Pulmonary artery endothelial cell (primary cell): ENCODE measurements at regions not wholly inside any gene's neighbourhood (a gene's known extent, or its start where the extent isn't known, plus 50 kb on each side); places are given as distances from the start of the nearest gene placed in this dataset.
"Not testable (repeated sequence)": the region's sequence is repeated elsewhere in the genome, so short reads cannot be mapped to it uniquely, and the experiment has no call there.

Experiments
- DNase-seq: peaks from one replicate; pipeline ENCODE4 v3.0.0-alpha.2; 2011; ENCODE audit warnings: low read depth, low spot score

DNA sequence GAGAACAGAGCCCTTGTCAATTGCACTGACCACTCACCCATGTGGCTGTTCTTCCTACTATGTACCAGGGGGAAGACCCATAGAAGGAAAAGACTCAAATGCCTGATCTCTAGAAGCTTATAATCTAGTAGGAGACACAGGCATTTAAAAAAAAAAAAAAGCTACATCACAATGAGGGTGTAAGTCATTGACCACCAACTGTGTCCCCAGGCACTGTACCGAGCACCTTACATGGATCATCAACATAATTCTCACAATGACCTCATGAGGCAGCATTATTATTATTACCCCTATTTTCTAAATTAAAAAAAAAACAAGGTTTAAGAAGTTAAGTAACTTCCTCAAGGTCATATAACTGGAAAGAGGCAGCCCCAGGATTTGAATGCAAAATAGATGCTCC, 247.4 kb downstream of the SHOX2 start:
- no peak for DNase-seq

DNA sequence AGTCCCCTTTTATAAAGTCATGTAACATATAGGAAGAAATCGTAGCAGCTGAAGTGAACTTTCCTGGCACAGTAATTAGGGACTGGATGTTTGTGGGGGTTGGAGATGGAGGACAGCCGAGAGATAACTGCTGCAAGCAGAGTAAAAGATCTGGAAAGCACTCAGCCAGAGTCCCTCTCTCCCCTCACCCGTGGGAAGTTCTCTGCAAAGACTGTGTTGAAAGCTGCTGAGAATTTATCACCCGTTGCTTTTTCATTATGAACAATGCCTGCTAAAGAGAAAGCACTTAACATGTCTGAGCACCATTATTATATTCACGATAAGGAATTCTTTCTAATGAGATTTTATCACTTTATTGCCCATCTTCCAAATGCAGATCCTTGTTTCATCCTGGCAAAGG, 248.8 kb downstream of the SHOX2 start:
- no peak for DNase-seq

DNA sequence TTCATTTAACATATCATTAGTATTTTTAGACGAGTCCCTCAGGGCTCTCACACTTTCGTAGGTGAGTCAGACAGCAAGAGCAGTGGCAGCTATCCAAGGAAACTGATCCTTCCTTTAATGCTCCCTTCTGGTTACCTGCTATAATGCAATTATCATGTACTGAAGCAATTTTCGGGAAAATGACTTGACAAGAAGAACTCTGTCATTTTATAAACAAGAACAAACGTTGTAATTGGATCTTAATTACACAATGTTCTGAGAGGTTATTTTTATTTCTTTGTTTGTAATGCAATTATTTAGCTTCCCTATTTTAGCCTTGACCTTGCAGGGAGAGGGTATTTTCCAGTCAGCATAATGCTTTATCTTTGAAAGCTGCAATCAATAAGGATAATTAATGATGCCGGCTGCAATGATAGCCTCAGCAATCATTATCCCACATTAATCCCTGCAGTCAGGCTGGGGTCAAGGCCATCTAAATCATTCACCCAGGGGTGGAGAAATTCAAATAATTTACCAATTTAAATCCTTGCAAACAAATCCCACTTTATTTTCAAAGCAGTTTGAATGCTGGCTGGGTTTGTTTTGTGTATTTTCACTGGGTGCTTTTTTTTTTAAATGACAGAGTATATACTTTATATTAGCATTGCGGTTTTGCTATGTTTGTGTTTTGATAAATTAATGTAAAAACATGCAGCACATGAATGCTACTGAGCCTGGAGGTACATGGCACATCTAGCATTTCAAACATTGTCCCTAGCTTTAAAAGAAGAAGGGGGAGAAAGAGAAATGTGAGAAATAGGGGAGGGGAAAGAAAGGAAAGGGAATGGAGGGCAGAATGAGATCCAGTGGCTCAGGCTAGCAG, 249.9 kb downstream of the SHOX2 start:
- no peak for DNase-seq

DNA sequence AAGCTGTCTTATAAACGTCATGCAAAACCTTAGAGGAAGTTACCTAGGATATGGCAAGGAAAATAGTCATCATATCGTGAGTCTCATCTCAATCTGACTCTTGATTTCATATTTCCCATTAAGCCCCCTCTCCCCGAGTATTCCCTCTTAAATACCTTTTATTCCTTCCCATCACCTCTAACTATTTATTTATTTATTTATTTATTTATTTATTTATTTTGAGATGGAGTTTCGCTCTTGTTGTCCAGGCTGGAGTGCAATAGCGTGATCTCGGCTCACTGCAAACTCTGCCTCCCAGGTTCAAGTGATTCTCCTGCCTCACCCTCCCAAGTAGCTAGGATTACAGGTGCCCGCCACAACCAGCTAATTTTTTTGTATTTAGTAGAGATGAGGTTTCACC, 260.4 kb downstream of the SHOX2 start:
- not testable (repeated sequence) for DNase-seq

DNA sequence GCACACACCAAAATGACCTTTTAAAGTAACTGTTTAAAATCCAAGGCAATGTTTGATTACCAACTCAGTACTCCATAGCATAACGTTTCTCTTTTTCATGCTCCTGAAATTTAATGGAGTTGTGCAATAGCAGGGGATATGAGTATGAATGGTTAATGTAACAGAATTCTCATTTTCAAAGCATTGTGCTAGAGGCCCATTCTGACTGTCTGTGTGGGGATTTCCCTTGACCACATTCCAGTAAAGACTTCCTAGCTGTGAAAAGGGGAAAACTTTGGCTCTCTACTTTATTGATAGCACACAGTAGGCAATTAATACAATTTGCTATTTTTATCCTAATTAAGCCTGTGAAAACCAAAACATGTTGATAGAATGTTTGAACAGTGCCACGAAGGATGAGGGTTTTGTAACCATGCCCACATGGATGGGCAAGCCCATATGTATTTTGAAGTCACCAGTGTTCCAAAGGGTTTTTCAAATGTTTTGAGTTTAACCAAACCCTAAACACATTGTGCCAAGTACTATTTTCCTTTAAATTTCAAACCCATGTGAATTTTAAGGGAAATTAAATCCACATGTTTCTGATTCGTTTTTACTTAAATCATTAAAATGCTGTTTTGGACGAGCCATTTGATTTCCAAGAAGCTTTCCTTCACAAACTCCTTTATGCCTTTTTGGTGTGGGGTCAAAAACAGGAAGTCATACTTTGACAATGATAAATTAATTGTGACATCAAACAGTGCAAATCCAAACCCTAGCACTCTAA, 261.2 kb downstream of the SHOX2 start:
- DNase-seq, result no peak

DNA sequence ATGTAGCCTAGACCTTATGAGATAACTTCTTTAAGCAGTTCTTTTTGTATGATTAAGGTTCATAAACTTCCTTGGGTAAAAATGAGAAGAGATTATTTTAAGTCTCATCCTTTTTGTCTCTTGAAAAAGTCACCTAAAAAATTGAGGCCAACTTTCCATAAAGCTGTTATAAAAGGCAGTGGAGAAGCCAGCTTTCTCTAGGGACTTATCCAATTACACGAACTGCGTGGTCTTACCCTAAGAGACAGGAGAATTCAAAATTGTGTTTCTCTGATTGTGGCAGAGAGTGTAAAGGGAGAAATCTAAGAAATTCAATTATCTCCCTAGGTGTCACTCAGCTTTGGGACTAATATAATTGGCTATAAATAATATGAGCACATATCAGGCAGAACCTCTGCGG, 262.0 kb downstream of the SHOX2 start:
- no peak for DNase-seq

DNA sequence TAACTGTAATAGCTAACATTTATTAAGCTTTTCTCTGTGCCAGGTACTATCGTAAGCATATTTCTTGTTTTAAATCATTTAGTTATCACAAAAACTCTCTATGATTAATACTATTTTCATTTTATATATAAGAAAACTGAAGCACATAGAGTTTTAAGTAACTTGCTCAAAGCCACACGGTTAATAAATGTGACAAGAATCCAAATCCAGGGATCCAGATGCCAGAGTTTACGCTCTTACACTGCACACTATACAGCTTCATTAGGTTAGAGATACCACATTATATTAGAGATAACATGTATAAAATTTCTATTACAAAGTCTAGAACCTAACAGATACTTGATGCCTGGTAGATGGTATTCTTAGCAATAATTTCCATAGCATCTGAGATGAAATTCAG, 265.2 kb downstream of the SHOX2 start:
- no peak for DNase-seq

DNA sequence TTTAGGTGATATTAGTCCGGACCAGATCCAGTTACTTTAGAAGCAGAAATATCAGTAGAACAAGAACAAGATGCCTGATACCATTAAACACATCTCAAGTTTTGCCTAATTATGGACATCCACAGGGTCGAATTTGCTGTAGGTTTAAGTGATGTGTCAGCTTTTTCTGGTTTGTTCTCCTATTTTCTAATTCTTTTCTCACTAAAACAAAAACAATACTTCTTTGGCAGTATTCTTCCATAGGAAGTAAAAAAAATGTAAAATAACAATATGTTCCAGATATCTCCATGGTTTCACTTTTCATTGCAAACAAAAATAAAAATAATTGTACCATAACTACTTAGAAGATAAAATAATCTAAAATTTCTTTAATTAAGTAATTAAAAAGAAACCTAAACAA, 265.7 kb downstream of the SHOX2 start:
- no peak for DNase-seq

DNA sequence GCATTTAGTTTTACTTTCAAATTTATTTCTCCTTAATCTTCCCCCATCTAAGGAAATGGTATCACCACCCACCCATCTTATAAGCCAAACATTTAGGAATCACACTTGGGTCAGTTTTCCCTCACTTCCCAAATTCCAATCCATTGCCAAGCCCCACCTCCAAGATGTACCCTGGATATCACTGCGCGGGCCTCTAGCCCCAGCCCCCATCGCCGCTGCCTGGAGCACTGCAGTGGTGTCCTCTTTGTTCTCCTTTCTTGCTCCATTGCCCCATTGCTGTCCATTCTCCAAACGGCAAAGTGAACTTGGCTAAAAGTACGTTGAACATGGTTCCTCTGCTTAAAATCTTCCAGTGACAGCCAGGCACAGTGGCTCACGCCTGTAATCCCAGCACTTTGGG, 267.8 kb downstream of the SHOX2 start:
- no peak for DNase-seq

DNA sequence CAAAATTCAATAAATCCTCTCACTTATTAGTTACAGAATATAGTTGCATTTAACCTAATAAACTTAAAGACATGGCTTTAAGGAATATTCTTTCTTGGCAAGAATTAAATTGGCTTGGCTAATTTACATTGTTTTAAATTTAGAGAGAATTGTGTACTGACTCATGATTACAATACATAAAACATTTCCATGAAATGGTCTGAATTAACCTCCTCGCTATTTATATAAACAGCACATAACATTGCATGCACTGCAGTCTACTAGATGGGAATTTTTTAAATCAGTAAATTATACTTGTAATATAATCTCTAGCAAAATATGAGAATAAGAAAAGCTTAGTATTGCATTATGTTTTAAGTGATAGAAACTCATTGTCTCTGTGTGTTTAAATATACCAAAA, 268.9 kb downstream of the SHOX2 start:
- DNase-seq, result no peak

DNA sequence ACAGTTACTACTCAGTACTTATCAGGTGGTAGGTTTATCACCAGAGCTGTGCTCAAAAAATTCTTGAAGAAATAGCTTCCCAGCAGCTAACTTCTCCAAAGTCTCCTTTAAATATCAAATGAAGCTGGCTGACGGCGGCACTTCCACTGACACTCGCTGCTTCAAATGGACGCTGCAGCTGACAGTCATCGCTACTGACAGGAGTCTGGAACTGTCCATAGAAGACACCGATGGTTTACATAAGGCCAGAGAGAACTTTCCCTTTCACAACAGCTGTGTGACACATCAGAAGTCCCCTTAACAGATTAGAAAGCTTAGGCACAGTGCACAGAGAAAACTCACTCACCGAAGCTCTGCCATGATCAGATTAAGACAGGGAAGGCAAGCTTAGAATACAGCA, 270.2 kb downstream of the SHOX2 start:
- no peak for DNase-seq

DNA sequence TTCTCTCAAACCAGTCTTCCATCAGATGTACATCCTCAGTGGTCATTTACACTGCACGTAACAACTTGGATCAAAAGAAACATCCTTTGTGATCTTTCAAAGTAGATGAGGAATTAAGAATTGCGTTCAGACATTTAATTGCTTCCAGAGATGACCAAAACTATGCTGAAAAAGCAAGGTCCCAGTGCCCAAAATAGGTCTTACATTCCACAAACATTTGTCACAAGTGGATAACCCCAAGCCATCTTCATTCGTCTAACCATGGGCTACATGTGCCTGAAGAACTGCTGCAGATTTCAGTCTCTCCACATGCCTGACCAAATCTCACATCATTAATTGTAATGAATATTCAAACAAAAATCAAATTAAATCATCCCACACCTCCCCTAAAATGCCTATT, 273.6 kb downstream of the SHOX2 start:
- no peak for DNase-seq

DNA sequence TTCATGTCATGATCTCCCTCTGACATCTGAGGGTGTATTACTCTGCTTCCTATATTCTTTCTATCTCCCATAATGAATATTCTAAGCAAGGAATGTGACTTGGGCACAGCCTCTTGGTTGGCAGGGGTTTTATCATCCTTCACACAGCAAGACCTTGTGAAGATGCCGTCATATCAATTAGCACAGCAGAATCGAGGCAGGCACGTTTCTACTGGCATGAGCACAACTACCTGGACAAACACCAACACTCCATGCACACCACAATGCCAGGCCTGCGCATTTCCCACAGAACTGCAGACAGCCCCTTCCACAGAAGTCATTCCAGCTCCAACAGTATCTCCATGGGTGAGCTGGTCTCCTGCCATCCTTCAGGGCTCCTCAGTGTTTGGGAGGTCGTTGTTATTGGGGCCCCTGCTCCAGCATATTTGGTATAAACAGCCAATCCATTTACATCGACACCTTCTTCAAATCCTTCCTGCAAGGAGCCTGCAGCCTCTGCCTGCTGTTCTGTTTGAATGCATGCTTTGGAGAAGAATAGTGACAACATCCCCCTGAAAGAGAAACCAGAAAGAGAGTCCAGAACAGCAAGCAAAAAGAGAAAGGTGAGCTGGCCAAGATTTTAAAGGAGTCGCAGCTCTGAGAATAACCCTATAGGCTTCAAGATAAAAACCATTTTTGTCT, 275.5 kb downstream of the SHOX2 start:
- DNase-seq, result no peak

DNA sequence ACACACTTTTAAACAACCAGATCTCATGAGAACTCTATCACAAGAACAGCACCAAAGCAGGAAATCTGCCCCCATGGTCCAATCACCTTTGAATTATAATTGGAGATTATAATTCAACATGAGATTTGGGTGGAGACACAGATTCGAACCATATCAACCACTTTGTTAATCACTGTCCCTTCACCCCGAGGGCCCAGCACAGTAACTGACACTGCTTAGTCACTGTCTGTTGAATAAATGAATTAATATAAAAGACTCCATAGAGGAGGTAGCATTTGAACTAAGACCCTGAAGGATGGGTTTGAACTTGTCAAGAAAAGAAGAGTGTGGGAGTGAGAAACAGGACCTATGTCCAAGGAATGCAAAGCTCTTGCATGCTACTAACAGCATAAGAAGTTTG, 276.4 kb downstream of the SHOX2 start:
- no peak for DNase-seq

DNA sequence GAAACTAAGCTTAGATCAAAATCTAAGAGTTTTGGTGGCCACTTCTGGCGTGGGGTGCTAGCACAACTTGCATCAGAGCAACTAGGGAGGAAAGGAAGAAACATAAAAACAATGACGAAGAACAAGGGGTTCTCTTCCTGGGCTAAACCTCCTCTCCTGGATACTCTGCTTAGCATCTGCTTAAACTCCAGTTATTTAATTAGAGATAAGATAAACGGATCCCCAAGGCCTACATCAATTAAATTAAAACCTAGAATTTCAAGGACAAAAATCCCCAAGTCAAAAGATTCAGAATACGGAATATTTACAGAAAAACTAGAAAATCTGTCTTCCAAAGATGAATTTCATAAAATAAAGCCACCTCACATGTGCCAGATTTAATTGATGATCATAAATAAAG, 281.9 kb downstream of the SHOX2 start:
- DNase-seq, result no peak

DNA sequence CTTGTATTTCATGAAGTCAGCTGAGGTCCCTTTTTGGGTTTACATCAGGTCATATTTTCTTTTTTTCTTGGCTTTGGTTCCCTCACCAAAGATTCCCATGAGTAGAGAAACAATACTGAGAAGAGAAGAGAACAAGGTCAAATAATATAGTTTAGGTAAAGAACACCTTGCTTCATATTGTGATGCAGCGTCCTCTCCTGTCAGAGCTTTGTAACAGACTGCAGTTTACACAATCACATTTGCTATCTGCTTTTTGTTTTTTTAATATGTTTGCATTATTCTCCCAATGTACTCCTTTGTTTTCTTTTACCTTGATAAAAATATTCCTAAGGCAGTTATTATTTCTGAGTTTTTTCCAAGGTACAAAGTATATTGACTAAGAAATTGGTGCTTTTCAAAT, 283.2 kb downstream of the SHOX2 start:
- no peak for DNase-seq

DNA sequence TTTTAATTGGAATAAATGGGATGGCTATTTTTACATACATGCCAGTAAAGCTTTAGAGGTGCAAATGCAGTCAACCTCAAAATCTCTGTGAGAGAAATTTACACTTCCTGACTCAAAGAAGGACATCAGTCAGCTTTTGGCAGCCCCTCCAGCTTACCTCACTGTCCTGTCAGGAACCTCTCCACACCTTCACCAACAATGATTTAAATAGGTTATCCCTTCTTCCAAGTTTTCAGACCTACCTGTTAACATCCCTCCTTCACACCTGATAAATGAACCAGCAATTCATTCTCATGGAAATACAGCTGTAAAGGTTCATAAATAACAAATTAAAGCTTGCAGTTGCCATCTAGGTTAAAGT, 286.1 kb downstream of the SHOX2 start:
- no peak for DNase-seq

DNA sequence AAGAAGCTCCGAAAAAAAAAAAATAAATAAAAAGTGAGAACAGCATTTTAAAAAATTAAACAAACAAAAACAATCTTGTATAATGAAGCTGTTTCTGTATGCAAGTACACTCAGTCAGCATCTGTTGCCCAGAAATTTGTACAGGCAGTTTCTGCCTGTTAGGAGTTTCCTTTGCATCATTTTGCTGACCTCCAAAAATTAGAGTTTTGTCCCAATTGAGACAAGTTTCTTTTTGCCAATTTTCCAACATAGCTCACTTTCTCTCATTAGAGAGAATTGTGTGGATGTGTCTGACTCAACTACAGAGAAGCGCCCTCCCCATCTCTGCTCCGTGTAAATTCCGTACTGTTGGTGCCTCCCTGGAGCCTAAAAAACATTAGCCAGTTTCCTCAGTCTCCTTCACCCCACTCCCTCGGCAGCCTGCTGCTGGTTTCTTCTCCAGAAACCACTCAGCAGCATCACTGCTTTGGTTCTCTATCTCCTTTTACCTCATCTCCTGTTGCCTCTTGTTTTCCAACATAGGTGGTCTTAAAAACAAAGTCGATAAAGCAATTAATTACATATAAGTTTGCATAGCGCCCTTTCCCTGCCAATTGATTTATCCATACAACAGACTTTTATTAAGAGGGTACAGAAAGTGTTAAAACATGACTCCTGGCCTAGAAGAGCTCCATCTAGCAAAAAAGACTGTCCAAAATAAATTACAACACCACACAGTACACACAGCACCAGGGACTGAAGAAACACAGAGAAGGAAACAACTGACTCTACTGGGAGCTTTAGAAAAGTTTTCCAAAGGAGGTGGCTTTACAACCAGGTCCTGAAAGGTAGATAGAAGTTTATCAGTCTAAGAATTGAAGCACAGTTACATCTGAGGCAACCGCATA, 286.7 kb downstream of the SHOX2 start:
- no peak for DNase-seq

DNA sequence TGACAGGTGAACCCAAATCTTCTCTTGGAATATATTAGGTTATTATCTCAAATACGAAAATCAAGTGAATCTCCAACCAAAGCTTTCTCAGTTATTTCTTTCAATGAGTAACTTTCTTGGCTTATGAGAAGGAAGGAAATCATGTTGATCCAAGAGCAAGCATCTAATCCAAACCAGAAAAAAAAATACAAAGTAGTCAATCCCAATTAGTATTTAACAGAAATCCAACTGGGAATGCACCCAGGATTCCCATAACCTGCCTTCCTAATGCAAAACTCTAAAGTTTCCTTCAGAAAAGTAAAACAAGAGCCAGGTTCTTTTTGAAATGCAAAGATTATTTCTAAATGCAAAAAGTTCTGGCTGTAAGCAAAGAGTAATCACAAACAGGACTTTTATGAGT, 289.3 kb downstream of the SHOX2 start:
- no peak for DNase-seq

DNA sequence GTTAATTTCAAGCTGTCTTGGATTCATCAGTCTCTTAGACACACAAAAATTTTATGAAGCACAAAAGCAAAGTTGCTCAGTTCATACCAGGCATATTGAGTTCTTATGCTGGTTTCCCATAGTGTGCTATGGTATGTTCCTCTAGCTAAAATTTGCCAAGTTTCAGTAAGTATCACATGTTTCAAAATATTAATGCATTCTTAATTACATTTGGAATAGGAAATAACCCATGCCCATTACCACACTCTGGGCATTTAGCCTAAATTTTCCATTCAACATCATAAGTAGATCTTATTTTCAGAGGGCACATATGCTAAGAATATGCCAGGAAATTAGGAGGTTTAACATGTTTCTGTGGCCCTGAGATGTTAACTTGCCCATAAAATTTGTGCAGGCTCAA, 289.9 kb downstream of the SHOX2 start:
- DNase-seq, result no peak

DNA sequence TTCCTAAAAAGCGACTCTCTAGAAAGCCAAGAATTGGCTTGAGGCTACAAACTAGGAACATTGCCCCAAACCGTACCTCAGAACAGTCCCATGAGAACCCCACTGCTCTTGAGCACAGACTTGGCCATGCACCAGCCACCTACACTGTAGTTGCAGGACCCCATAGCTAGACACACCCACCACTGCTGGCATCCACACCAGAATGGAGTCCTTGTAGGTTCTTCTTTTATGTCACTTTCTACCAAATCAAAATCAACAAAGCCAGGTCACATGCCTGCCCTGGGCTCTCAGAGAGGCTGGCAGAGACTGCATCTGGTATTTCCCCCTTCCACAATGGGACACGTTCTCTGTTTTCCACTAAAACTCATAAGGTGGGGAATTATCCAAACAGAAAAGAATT, 290.5 kb downstream of the SHOX2 start:
- no peak for DNase-seq
